Spleen (tissue), 11 donors: ENCODE measurements at regions not wholly inside any gene's neighbourhood (a gene's known extent, or its start where the extent isn't known, plus 50 kb on each side); places are given as distances from the start of the nearest gene placed in this dataset.

Experiments used
- DNase-seq: peaks from one replicate; pipeline ENCODE4 v3.0.0-alpha.2; 2020
- H3K27ac ChIP-seq, 8 donors: fragments of 200-600 bp; sonication (generic) in 7 of 8; 1 replicate in 4 of 8; 2 replicates in 4 of 8; pipeline versions ENCODE4 v1.5.0 to v1.8.0; 2016 to 2021; ENCODE audit warnings: inconsistent platforms in 4 of 8, mild to moderate bottlenecking in 4 of 8, moderate library complexity in 1 of 8
- H3K27me3 ChIP-seq, 7 donors: fragments of 200-600 bp; sonication (generic) in 6 of 7; replicated peaks in 1 of 7; 1 replicate in 4 of 7; 2 replicates in 3 of 7; pipeline versions ENCODE4 v1.5.0 to v1.8.0; 2016 to 2021; ENCODE audit warnings: inconsistent platforms in 3 of 7, mild to moderate bottlenecking in 1 of 7
- H3K36me3 ChIP-seq, 6 donors: fragments of 200-600 bp; sonication (generic) in 5 of 6; 1 replicate in 4 of 6; 2 replicates in 2 of 6; pipeline versions ENCODE4 v1.5.0 to v1.8.0; 2016 to 2021; ENCODE audit warnings: inconsistent platforms in 2 of 6
- H3K4me1 ChIP-seq, 6 donors: fragments of 200-600 bp; sonication (generic) in 5 of 6; 1 replicate in 3 of 6; 2 replicates in 3 of 6; pipeline versions ENCODE4 v1.5.0 to v1.8.0; 2016 to 2021; ENCODE audit warnings: inconsistent platforms in 3 of 6
- H3K4me3 ChIP-seq, 8 donors: fragments of 200-600 bp; sonication (generic) in 7 of 8; 1 replicate in 4 of 8; 2 replicates in 4 of 8; pipeline versions ENCODE4 v1.5.0 to v1.8.0; 2016 to 2021; ENCODE audit warnings: inconsistent platforms in 4 of 8, mild to moderate bottlenecking in 4 of 8, moderate library complexity in 2 of 8
- H3K9me3 ChIP-seq, 8 donors: fragments of 200-600 bp; sonication (generic) in 7 of 8; 1 replicate in 4 of 8; 2 replicates in 4 of 8; pipeline versions ENCODE4 v1.5.0 to v1.8.0; 2016 to 2021; ENCODE audit warnings: inconsistent platforms in 4 of 8
- POLR2A ChIP-seq, 3 donors: fragments of 450-650 bp; IDR thresholded peaks; one replicate each; pipeline ENCODE4 v1.5.1; 2017; ENCODE audit warnings: antibody characterized with exemption in 3 of 3, mild to moderate bottlenecking in 1 of 3
- POLR2AphosphoS5 ChIP-seq, 3 donors: sonication (generic); formaldehyde crosslinking; IDR thresholded peaks; one replicate each; pipeline ENCODE4 v1.5.1; 2017; ENCODE audit warnings: antibody characterized with exemption in 3 of 3
- WGBS, 5 donors: extraction: QIAGEN DNeasy Blood & Tissue Kit in 3 of 5; methylation state at CpG; one replicate each; pipeline versions ENCODE4 v1.1.5 to v1.1.7; 2013 to 2018; 5-methylcytosine and 5-hydroxymethylcytosine counted together
- intact Hi-C: fragments of 100-400 bp; cut with DNase I; formaldehyde crosslinking; loops from one replicate; pipeline ENCODE4 v1.15.0; 2023; ENCODE audit warnings: low total_unique reads
- TF ChIP-seq, protein P1 (sequence below), 11 experiments: fragments of 200-600 bp in 7 of 11; fragments of 450-650 bp in 4 of 11; sonication (generic) in 4 of 11; IDR thresholded peaks in 8 of 11; conservative IDR thresholded peaks in 3 of 11; 1 replicate in 7 of 11; 2 replicates in 4 of 11; pipeline versions ENCODE4 v1.4.0 to v1.8.0; 2016 to 2021; ENCODE audit warnings: antibody characterized with exemption in 11 of 11, inconsistent platforms in 4 of 11, mild to moderate bottlenecking in 1 of 11
- donor health status: healthy with polysubstance abuse.
- donor health status: DM: no; HTN: no; CAD: no; lungs with moderate emphysema.
- donor health status: DM: no; HTN: no; CAD: no.
- donor health status: Bipolar disorder and iron deficiency.
- donor health status: healthy.
- donor health status: DM: no; HTN: no; CAD: no.
- donor health status: DM: yes; HTN: yes; CAD: no.

GRCh38 chr10:3339121-3339520 lies 166.5 kb upstream of the PITRM1 start:
- Histone ChIP-seq H3K36me3 (no peaks in the 10 kb centered on the region), H3K27me3 (no peaks in the 10 kb centered on the region), H3K9me3 (no peaks in the 10 kb centered on the region), H3K4me3 (no peak overlapping the region), H3K27ac (no peak overlapping the region), H3K4me1 (no peaks in the 10 kb centered on the region)
- TF ChIP-seq, protein P1, sequence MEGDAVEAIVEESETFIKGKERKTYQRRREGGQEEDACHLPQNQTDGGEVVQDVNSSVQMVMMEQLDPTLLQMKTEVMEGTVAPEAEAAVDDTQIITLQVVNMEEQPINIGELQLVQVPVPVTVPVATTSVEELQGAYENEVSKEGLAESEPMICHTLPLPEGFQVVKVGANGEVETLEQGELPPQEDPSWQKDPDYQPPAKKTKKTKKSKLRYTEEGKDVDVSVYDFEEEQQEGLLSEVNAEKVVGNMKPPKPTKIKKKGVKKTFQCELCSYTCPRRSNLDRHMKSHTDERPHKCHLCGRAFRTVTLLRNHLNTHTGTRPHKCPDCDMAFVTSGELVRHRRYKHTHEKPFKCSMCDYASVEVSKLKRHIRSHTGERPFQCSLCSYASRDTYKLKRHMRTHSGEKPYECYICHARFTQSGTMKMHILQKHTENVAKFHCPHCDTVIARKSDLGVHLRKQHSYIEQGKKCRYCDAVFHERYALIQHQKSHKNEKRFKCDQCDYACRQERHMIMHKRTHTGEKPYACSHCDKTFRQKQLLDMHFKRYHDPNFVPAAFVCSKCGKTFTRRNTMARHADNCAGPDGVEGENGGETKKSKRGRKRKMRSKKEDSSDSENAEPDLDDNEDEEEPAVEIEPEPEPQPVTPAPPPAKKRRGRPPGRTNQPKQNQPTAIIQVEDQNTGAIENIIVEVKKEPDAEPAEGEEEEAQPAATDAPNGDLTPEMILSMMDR (IDR thresholded peaks at IDR 0.05 in 8 of 11, conservative IDR thresholded peaks at IDR 0.05 in 3 of 11): no peak
- 74 to 93% (median 79%) methylated on average over 4 to 7 of the region's 7 CpGs for WGBS, 5 donors
- DNase-seq: peak; percentile 20
- intact Hi-C loops: no loop called here

- Histone ChIP-seq H3K27ac (no peak overlapping the region), H3K27me3 (no peaks in the 10 kb centered on the region), H3K36me3 (no peaks in the 10 kb centered on the region), H3K9me3 (no peaks in the 10 kb centered on the region), H3K4me3 (no peak overlapping the region), H3K4me1 (no peaks in the 10 kb centered on the region)
- WGBS, 5 donors: 91 to 97% (median 95%) methylated on average over 8 of the region's 8 CpGs
- intact Hi-C loops: no loop called here
- no peak for TF ChIP-seq POLR2AphosphoS5 (IDR thresholded peaks at IDR 0.05)
- TF ChIP-seq, protein P1 (IDR thresholded peaks at IDR 0.05 in 8 of 11, conservative IDR thresholded peaks at IDR 0.05 in 3 of 11): no peak
- TF ChIP-seq POLR2A (IDR thresholded peaks at IDR 0.05): no peak
- no peak for DNase-seq
Observed at GRCh38 chr10:3337741-3338140, 165.2 kb upstream of the PITRM1 start.

GRCh38 chr10:3336673-3337293 lies 164.2 kb upstream of the PITRM1 start:
- WGBS, 5 donors: 90 to 95% (median 93%) methylated on average over 9 of the region's 9 CpGs
- no peak for DNase-seq
- Histone ChIP-seq H3K4me3 (no peak overlapping the region), H3K36me3 (no peaks in the 10 kb centered on the region), H3K27ac (no peak overlapping the region), H3K27me3 (no peaks in the 10 kb centered on the region), H3K4me1 (no peaks in the 10 kb centered on the region), H3K9me3 (no peaks in the 10 kb centered on the region)
- TF ChIP-seq, protein P1 (IDR thresholded peaks at IDR 0.05 in 8 of 11, conservative IDR thresholded peaks at IDR 0.05 in 3 of 11): no peak
- TF ChIP-seq POLR2A (IDR thresholded peaks at IDR 0.05): no peak
- TF ChIP-seq POLR2AphosphoS5 (IDR thresholded peaks at IDR 0.05): no peak
- intact Hi-C loops: no loop called here

GRCh38 chr10:3333426-3333825 lies 160.8 kb upstream of the PITRM1 start:
- Histone ChIP-seq H3K36me3 (no peaks in the 10 kb centered on the region), H3K4me3 (no peak overlapping the region), H3K4me1 (peaks cover 0 to 5% (median 0%) of the 10 kb centered on the region in 6 donors), H3K9me3 (no peaks in the 10 kb centered on the region), H3K27me3 (no peaks in the 10 kb centered on the region), H3K27ac (no peak overlapping the region)
- intact Hi-C loops: no loop called here
- TF ChIP-seq, protein P1 (IDR thresholded peaks at IDR 0.05 in 8 of 11, conservative IDR thresholded peaks at IDR 0.05 in 3 of 11): no peak
- TF ChIP-seq POLR2A (IDR thresholded peaks at IDR 0.05) (no peak), POLR2AphosphoS5 (IDR thresholded peaks at IDR 0.05) (no peak)
- 78 to 98% (median 87%) methylated on average over 10 of the region's 10 CpGs for WGBS, 5 donors
- peak; percentile 48 for DNase-seq
